Rectal smooth muscle tissue (tissue), 1 donor: ENCODE measurements at regions not wholly inside any gene's neighbourhood (a gene's known extent, or its start where the extent isn't known, plus 50 kb on each side); places are given as distances from the start of the nearest gene placed in this dataset.
A peak's percentile ranks its signal among the peaks of the same experiment; 100 is the strongest.

Source experiments
- H3K27ac ChIP-seq: one replicate; pipeline ENCODE4 v1.7.0; 2013; ENCODE audit warnings: low read depth, low read length, inconsistent platforms
- H3K27me3 ChIP-seq: one replicate; pipeline ENCODE4 v1.7.0; 2013; ENCODE audit warnings: low read length; ENCODE audit not compliant: control insufficient read depth, insufficient read depth
- H3K36me3 ChIP-seq: one replicate; pipeline ENCODE4 v1.7.0; 2013; ENCODE audit warnings: low read length; ENCODE audit not compliant: control insufficient read depth, insufficient read depth
- H3K4me1 ChIP-seq: one replicate; pipeline ENCODE4 v1.7.0; 2013; ENCODE audit warnings: low read length; ENCODE audit not compliant: control insufficient read depth, insufficient read depth
- H3K4me3 ChIP-seq: one replicate; pipeline ENCODE4 v1.7.0; 2013; ENCODE audit warnings: low read length
- H3K9ac ChIP-seq: one replicate; pipeline ENCODE4 v1.7.0; 2013; ENCODE audit warnings: low read length

DNA sequence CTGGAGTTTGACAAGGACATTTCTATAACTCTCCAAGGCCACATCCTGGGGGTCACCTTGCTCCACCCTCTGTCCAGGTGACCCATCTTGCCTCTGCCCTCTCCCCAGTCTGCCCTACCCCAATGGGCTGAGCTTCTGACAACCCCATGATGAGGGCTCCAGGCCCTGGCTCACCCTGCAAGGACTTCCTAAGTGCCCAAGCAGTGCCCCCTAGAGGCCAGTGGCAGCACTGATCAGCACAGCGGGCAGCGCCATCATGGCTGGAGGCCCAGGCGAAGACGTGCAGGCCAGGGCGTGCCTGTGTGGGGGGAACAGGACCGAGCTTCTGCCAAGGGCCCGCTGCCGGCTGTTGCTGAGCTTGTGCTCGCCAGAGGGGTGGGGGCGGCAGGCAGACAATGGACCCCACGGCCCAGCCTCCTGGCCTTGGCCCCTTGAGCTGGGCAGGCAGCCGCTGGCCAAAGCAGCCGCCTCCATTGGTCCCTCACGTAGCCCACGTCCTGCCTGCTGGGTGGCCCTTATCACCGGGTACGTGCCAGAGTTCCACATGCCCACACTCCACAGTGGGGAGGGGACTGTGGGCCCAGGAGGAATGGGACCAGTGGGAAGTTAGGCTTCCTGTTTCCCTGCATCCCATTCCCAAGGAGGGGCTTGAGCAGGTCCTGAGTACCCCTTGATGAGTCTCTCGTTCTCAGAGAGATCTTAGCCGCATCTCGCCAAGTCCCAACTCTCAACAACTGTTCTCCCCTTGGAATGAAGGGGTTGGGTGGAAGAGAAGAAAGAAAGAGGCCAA is 64.3 kb downstream of the MRPL14 start:
- Histone ChIP-seq H3K36me3 (no peaks in the 10 kb centered on the region), H3K27me3 (no peaks in the 10 kb centered on the region), H3K4me3 (no peak overlapping the region), H3K9ac (no peak overlapping the region), H3K4me1 (peaks cover 21% of the 10 kb centered on the region), H3K27ac (no peak overlapping the region)

DNA sequence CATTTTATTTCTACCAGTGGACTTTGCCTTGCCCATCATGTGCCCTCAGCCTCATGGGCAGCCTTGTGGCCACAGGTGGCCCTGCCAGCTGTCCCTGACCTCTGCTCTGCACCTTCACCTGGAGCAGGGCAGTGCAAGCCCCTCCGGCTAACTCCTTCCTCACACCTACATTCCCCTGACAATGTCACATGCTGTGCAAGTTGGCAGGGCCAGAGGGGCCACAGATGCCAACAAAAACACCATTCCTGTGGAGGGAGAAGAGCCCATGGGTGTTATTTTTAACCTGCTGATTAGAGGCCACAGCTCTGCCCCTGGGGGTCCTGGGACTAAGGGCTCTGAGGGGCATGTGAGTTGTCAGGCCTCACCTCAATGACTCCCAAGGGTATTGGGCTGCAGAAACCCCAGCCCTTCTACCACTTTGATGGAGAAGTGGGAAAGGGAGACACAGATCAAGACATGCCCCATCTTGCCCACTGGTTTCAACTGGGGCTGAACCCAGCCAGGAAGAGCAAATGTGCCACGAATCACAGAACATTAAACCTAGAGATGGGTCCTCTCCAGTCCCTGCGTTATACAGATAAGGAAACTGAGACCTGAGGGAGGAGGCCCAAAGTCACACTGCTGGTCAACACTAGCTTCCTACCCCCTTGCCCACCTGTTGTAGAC is 65.0 kb downstream of the MRPL14 start:
- Histone ChIP-seq H3K27me3 (no peaks in the 10 kb centered on the region), H3K4me1 (peaks cover 23% of the 10 kb centered on the region), H3K4me3 (no peak overlapping the region), H3K9ac (no peak overlapping the region), H3K36me3 (no peaks in the 10 kb centered on the region), H3K27ac (no peak overlapping the region)

DNA sequence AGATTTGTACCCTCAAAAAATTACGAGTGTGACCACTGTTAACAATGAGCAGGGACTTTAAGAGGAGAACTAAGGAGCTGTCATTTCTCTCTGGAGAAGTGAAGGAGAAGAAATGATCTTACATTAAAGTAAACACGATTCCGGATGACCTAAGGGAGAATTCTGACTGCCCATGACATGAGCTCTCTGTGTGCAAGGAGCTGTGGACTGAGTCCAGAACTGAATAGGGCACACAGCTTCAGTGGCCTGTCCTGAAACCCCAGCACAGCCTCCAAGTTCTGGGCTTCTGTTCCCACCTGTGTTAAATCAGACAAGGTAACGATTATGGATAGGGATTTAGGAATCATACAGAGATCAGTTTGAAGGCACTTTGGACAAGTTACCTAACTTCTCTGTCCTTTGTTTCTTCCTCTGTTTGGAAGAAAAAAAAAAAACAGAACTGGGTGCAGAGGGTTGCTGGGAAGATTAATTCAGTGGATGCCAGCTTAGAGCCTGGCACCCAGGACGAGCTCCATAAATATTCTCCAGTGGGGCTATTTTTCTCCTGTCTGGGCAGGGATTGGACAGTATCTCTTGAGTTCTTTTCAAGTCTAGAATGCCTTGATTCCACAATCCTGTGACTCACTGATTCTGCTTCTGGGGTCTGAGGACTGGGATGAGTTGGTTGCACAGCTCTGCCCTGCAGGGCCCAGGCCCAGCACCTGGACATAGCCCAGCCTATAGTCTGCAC is 65.7 kb downstream of the MRPL14 start:
- no peak overlapping the region for H3K4me3 ChIP-seq
- H3K27me3 ChIP-seq: no peaks in the 10 kb centered on the region
- H3K9ac ChIP-seq: no peak overlapping the region
- H3K27ac ChIP-seq: no peak overlapping the region
- H3K36me3 ChIP-seq: no peaks in the 10 kb centered on the region
- peaks cover 23% of the 10 kb centered on the region for H3K4me1 ChIP-seq

DNA sequence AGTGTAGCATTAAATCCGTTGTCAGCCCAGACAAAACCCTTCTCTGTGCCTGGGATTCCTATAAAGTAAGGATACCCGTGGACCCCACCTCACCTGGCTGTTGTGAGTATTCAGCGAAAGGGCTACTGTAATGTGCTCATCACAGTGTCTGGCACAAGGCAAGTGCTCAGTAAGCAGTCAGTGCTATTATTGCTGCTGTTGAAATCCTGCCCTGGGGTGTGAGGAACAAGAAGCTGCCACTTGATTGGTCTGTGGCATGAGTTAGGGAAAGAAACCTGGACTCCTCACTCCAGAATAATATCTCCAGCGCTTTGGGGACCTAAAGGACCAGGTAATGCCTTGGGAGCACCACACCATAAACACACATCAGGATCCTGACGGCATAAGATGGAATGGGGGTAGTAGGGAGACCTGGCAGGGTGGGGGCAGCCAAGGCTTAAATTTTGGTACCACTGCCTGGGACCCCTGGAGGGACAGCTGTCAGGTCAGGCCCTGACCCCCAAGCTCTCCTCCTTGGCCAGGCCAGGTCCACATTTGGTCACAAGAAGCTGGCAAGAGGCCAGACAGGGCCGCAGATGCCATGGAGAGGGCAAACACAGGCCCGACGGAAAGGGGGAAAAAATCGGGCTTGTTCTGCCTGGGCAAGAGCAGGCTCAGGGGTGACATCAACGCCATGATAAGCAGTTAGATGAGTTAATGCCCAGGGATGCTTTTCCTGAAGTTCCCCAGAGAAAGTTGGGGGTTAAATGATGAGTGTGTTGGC is 66.5 kb downstream of the MRPL14 start:
- H3K36me3 ChIP-seq: no peaks in the 10 kb centered on the region
- H3K27ac ChIP-seq: no peak overlapping the region
- H3K4me1 ChIP-seq: peaks cover 23% of the 10 kb centered on the region
- H3K4me3 ChIP-seq: no peak overlapping the region
- H3K9ac ChIP-seq: no peak overlapping the region
- H3K27me3 ChIP-seq: no peaks in the 10 kb centered on the region

DNA sequence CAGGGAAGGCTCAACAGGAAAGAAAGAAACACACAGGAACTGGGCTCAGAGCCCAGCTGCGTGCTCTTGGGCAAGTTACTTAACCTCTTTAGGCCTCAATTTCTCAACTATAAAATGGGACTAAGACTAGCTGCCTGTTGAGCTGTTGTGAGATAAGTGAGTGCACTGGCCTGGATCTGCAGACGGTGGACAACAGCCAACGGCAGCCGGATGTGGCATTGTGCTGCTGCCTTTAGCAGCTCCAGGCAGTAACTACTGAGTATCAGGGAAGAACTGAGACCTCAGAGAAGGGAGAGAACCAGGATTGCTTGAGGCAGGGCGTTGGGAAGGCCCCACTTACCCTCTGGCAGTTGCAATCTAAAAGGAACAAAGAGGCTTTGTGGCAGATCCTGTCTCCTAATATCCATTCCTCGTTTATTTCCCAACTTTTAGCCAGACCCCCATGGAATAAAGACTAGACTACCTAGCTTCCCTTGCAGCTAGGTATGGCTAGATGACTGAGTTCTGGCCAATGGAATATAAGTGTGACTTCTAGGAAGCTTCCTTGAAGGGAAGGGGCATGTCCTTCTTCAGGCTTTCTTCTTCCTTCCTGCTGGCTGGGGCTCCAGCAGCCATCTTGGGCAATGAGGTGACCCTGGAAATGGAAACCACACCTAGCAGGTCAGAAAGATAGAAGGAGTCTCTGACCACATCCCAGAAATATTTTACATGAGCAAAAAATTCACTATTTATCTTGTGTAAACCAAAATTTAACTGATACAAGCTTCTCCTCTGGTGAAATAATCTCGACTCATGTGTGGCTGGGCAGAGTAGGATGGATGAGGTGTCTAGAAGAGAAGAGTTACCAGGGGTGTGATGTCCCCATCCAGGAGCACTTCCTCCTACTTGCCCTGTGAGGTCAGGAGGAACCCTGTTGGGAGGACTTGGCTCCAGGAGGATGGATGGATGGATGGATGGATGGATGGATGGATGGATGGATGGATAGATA is 67.6 kb downstream of the MRPL14 start:
- no peaks in the 10 kb centered on the region for H3K27me3 ChIP-seq
- H3K9ac ChIP-seq: no peak overlapping the region
- no peak overlapping the region for H3K4me3 ChIP-seq
- peaks cover 23% of the 10 kb centered on the region for H3K4me1 ChIP-seq
- peak overlapping the region; percentile 49 for H3K27ac ChIP-seq
- no peaks in the 10 kb centered on the region for H3K36me3 ChIP-seq

DNA sequence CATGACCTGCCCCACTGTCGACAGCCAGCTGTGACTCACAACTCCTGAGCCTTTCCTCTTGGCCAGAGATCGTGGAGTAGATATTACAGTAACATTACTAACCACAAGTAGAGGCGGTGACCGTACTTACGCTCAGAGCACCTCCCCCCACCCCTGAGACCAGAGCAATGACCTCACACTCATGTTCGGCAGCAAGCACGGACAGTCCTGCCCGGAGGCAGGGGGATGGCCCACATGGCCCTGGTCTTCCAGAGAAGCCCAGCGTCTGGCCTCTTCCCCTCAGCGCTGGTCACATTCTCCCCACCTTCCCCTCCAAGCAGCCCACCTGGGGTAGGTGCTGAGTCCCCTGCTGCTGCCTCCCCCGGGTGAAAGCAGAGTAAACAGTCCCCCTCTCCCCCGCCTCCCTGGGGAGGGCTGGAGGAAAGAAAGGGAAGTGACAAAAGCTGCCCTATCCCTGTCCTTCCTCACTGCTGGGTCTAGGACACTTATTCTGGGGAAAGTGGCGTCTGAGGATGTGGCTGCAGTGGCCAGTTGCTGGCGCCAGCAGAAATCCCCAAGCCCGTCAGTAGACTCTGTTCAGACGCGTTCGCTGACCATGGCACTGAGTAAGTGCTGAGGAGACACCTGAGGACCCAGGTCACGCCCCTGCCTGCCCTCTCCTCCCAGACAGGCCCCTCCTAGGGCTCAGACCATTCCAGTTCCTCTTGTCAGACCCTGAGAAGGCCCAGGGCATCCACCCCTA is 68.5 kb downstream of the MRPL14 start:
- H3K9ac ChIP-seq: no peak overlapping the region
- H3K27ac ChIP-seq: peak overlapping the region; percentile 49
- H3K4me3 ChIP-seq: no peak overlapping the region
- H3K27me3 ChIP-seq: no peaks in the 10 kb centered on the region
- H3K4me1 ChIP-seq: peaks cover 23% of the 10 kb centered on the region
- no peaks in the 10 kb centered on the region for H3K36me3 ChIP-seq

DNA sequence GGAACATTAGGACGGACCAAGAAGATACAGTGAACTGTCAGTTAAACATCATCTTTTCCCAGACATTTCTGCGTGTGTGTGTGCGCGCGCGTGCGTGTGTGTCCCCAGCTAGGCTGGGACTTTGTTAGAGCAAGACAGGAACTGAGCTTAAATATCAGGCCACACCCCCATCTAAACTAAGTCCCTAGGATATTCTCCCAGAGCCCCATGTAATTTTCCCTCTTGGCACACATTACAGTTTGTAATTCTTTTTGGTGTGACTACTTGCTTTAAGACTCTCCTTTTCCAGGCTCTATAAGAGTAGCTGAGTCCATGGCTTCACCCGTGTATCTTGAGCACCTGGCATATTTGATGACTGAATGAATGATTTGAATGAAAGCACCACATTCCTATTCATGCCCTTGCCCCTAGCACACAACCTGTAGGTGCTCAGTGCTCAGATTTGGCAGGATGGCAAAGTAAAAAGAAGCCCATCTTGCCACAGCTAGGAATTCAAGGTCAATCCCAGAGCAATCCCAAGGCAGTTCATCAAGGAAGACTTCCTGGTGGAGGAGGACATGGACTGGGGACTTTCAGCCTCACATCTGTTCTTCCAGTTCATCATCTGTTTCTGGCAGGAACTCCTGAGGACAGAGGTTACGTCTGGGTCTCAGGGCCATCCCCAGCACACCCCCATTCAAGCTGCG is 69.2 kb downstream of the MRPL14 start:
- Histone ChIP-seq H3K9ac (no peak overlapping the region), H3K36me3 (no peaks in the 10 kb centered on the region), H3K4me3 (no peak overlapping the region), H3K27ac (peak overlapping the region; percentile 49), H3K4me1 (peaks cover 23% of the 10 kb centered on the region), H3K27me3 (no peaks in the 10 kb centered on the region)

DNA sequence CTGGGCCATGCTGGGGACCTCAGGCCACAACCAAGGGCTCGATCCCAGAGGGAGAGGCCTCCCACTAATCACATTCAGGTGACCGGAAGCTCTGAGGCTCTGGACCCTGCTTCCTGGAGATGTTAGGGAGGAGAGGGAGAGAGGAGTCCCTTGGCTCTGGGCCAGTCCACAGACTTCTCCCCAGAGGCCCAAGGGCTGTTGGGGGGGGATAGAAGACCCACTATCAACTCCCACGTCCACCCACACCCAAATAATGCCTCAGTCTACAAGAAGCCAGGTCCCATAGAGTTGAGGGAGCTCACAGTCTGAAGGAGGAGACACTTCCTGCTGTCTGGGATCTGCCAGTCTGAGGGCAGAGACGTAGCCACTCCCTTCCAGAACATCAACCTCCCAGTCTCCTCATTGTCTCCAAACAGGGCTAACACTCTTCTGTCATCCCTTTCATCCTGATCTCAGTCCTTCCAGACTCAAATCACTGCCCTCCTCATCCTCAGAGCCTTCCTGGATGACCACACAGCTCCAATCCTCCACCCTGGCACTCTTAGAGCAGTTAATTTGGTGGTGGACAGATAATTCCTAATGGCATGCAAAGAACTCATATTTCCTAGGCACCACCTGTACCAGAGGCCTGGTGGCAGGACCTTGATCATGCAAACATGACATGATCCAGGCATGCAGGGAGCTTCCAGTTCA is 69.9 kb downstream of the MRPL14 start:
- Histone ChIP-seq H3K4me1 (peaks cover 23% of the 10 kb centered on the region), H3K36me3 (no peaks in the 10 kb centered on the region), H3K27ac (peak overlapping the region; percentile 44), H3K9ac (no peak overlapping the region), H3K4me3 (no peak overlapping the region), H3K27me3 (no peaks in the 10 kb centered on the region)

DNA sequence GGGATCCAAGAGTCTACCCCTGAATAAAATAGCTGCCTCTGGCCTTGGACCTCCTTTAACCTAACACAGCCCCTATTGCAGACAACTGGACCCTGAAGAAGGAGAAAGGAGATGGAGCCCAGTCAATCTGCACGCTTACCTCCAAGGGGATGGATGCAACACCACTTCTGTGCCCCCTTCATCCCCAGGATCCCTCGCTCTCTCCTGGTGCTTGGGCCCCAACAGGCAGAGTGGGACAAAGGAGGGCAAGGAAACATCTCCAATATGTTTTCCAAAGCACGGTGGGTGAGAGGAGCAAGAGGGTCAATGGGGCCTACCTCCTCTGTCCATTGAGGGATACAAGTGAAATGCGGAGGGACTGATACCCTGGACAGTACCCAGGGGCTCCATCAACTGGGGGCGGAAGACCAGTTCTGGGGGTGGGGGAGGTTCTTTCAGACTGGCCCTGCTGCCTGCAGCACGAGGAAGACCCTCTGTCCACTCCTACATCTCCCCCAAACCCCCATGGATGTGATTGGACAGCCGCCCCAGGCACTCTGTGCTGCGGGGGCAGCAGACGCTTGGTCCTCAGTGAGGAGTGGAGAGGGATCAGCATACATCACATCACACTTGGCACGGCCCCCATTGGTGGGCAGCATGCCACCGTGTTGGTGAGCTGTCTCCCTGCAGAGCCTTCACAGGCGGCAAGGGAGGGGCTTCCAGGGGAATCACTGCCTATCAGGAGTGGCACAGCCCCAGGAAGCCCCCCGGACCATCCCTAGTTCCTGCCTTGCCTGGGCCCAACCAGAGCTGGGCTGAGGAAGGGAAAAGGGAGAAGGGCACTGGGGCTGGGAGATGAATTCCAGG is 70.6 kb downstream of the MRPL14 start:
- no peaks in the 10 kb centered on the region for H3K36me3 ChIP-seq
- no peak overlapping the region for H3K4me3 ChIP-seq
- no peak overlapping the region for H3K9ac ChIP-seq
- peaks cover 27% of the 10 kb centered on the region for H3K4me1 ChIP-seq
- no peaks in the 10 kb centered on the region for H3K27me3 ChIP-seq
- peak overlapping the region; percentile 44 for H3K27ac ChIP-seq
